COLO668 (cell line): ENCODE measurements at regions not wholly inside any gene's neighbourhood (a gene's known extent, or its start where the extent isn't known, plus 50 kb on each side); places are given as distances from the start of the nearest gene placed in this dataset.
"Not testable (repeated sequence)": the region's sequence is repeated elsewhere in the genome, so short reads cannot be mapped to it uniquely, and the experiment has no call there.

Experiments
- DNase-seq: peaks from one replicate; lab custom pipeline; 2025; ENCODE audit not compliant: unreplicated experiment; lab: John Stamatoyannopoulos, UW

- DNase-seq, result no peak
Measured at GRCh38 chr17:34054495-34054894, 200.6 kb upstream of the CCL2 start.

- DNase-seq, result no peak
Measured at GRCh38 chr17:34055606-34056005, 199.5 kb upstream of the CCL2 start.

- no peak for DNase-seq
Measured at GRCh38 chr17:34059423-34060220, 195.5 kb upstream of the CCL2 start.

DNA sequence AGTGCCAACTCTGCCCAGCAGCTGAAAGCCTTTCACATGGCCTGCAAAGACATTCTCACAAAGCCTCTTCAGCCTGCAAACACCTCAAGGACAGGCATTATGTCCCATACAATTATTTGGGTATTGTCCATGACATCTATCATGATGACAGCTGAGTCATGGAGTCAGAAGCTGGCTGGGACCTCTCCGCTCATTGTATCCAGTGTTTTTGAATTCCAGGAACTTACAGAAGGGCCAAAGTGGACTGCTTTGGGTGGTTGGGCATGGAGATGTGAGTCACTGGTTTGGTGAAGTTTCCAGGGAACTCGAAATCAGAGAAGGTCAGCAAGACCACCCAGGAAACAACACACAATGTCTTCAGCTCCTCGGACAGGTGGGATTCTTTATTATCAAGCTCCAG, 188.6 kb upstream of the CCL2 start:
- DNase-seq, result no peak

GRCh38 chr17:34067011-34067410, 188.1 kb upstream of the CCL2 start:
- DNase-seq, result no peak

DNA sequence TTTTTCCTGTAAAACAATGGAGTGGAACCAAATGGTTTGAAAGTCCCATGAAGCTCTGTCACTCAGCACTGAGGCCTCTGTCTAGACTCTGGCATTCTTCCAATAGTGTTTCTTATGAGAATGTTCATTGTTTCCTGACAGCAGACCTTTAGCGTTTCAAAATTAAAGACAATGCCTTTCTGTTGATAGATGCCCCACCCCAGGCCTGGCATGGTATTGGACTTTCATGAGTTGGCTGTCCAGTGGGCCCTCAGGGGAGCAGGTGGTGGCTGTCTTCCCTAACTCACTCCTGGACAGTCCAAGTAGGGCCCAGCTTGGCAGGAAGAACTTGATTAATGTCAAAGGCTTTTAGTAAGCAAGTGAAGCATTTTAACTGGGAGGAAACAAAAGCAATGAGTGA, 186.5 kb upstream of the CCL2 start:
- no peak for DNase-seq

DNA sequence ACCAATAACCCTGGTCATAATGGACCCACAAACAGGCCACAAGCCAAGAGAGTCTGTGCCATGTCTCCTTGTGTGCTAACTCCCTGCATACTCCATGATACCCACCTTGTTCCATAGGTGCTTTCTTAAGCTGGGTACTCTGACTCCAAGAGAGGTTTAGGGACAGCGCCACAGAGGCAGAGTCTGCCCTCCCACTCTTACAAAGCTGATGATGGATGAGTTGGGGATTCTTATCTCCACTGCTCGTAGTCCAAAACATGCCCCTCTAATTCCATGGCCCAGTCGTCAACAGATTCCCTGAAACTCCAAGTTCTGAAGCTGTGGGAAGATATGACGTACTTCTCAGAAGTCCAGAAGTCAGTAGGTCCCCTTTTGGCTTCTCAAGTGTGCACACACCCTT, 184.4 kb upstream of the CCL2 start:
- no peak for DNase-seq

DNA sequence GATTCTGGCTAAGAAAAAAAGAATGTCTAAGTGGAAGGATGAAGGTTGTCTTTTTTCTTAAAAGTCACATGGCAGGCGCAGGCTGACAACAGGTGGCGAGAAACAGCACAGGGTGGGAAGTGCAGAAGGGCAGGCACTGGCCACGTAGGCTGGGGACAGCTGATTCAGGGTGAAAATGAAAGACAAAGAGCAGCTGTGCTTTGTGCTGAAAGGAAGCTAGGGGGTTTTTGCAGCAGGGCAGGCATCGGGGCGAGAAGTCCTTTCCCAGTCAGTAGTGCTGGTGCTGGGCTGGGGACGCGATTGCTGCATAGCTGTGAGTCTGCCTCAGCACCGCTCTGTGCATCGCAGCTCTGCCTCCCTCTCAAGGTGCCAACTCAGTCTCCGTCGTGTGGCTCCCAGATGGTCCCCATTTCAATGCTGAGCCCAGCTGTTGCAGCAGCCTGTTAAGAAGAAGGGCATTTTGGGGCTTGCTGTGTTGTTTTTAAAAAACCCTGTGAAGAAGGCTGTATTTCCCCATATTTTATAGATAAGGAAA, 183.1 kb upstream of the CCL2 start:
- DNase-seq, result no peak

GRCh38 chr17:34075076-34075475, 180.0 kb upstream of the CCL2 start:
- no peak for DNase-seq

DNA sequence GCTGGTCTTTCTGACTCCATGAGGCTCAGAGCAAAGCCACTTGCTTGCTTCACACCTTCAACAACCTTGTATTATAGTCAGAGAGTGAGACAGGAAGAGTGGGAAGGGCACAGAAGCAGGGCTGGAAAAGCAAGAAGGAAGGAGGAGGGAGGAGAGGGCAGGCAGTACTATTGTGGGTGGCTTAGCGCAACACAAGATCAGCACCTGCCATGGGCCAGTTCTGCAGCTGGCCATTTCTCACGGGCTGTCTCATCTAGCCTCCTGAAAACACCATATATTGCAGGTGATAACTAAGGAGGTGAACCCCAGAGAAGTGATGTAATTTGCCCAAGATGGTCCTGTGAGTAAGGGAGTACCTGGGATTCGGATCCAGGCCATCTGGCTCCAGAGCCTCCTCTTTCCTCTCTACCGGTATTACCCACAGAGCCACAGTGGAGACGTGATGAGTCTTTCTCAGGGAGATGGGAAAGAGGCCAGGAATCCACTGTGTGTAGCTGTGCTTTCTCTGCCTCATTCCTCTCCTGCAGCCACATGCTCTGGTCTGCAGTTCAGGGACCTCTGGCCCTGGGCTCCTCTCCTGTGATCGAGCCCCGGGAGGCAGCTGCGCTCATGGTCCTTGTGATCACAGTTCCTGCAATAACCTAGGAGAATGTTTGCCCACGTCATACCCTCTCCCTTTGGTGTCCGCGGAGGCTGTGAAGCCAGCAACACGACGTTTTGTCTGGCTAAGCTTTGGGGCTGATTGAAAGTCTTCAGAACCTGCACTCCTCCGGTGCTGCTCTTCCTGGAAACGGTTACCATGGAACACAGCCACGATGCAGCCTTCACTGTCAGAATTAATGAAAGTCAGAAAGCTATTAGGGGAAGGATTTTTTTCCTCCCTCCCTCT, 178.1 kb upstream of the CCL2 start:
- DNase-seq, result no peak

DNA sequence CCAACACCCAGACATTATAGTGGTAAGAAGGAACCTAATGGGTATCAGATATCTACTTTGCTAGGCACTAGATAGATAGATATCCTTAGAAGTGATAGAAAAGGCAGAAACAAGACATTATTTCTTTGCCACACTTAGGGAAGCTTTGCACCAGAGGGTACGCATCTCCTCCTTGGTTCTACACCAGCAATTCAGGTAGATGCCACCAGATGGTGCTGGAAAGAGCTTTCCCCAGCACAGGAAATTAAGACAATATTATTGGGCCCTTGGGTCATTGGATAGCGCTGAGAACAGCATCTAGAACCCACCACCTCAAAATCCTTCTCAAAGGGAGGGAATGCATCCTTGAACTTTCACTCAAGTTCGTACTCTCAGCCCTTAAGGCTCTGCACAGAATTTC, 173.8 kb upstream of the CCL2 start:
- no peak for DNase-seq

- no peak for DNase-seq
Measured at GRCh38 chr17:34082404-34082803, 172.7 kb upstream of the CCL2 start.

DNA sequence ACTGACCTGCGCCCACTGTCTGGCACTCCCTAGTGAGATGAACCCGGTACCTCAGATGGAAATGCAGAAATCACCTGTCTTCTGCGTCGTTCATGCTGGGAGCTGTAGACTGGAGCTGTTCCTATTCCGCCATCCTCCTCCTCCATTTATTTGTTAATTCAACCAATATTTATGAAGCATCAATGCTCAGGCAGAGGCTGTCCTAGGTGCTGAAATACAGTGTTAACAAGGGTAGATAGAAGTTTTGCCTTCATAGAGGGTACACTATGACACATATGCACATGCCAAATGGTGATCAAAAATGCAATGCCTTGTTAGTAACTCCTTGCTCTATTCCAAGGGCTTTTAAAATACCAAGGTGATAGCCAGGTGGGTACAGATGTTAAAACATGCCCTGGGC, 166.0 kb upstream of the CCL2 start:
- not testable (repeated sequence) for DNase-seq

- DNase-seq, result no peak
Measured at GRCh38 chr17:34090593-34090992, 164.5 kb upstream of the CCL2 start.

GRCh38 chr17:34091975-34092374, 163.1 kb upstream of the CCL2 start:
- DNase-seq, result no peak

DNA sequence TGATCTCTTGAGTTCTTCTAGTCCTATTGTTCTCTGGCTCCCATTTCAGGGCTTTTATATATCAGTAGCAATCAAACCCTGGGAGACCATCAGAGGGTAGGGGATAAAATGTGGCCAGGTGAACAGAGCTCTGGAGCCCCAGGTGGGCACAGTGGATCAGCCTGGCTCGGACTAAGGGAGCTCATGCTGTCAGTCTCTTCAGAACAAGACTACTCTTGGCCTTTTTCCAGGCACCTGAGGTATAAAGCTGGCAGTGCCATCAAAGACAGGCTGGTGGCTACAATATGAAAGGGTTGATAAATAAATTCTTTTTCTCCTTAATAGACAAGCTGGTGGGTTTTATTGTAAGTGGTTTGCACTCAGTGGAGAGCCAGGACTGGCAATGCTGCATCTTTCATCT, 160.0 kb upstream of the CCL2 start:
- no peak for DNase-seq

DNA sequence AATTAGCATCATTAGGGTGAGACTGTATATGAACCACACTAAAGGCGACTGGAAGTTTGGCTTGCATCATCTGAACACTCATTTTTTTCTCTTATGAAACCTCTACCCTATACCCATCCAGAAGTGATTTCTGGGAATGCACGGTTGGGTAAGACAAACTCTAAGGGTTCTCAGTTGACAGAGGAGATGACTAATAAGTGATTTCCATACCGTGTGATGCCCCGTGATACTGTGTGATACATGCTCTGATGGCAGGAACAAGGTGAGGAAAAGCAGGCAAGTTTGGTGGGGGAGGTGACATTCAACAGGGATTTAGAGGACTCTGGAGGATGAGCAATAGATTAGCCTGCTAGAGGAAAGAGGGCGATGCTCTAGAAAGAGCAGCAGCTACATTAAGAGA, 156.4 kb upstream of the CCL2 start:
- DNase-seq, result no peak

DNA sequence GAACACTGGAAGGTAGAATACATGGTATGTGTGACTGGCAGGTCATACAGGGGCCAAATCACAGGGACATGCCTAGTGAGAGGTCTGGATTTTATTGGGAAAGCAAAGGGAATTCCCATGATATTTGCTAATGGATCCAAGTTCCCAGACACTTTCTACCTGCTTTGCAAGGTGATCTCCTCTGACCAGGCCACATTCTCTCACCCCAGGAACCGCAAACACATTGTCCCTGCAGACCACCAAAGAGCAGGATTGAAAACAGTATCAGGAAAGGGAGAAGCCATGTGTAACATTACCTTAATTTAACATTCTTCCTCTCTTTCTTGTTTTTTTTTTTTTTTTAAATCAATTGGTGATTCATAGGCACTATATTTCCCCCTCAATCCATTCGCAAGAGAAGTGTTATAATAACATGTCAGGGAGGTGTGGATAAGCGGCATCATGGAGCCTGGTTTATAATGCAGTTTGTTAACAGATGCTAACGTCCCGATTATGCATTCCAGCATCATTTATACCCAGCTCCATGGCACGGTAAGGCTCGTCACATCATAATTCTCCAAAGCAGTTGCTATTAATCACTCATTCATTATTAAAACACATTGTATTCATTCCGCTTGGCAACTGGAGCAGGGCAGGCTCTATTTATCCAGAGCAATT, 155.1 kb upstream of the CCL2 start:
- DNase-seq, result no peak

DNA sequence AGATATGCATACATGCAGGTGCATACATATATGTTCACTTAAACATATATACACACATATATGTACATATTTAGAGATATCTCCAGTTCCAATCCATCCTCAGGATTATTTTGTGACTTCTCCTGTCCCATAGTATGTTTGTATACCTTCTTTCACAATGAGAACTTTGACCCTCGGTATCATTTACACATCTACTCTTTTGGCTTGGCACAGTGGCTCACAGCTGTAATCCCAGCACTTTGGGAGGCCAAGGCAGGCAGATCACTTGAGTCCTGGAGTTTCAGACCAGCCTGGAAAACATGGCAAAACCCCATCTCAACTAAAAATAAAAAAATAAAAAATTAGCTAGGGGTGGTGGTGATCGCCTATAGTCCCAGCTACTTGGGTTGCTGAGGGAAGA, 148.1 kb upstream of the CCL2 start:
- no peak for DNase-seq

DNA sequence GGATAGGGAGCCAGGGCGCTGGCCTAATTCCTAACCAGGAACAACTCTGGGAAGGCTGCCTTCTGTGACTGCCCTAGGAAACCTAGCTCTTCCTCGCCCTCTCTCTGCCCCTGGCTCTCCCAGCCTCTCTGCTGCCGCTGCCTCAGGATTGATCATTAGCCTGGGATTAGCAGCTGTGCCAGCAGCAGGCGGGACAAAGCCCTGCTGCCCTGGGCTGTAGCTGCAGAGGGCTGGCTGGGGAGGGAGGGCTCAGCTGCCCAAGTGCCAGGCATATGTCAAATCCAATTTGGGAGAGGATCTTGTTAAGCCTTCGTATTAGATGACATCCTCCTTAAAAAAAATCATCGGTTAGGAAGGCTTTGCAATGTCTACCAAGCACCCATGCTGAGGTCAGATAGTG, 144.8 kb upstream of the CCL2 start:
- DNase-seq, result no peak

GRCh38 chr17:34113089-34113488, 142.0 kb upstream of the CCL2 start:
- no peak for DNase-seq

DNA sequence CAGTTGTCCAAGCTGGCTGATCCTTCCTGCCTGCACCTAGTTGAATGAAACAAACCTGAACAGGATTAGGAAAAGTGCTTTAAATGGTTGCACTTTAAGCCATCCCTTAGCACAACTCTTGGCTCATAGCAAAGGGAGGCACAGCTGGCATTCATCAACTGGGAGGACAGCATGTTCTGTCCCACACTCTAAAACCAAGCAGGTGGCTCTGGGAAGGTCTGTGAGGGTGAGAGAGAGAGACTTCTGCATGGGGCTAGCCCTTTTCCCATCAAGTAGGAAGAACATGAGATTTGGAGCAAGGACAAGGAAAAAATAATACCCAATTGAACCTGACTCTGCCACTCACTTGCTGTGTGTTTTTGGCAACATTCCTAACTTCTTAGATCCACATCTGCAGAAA, 140.9 kb upstream of the CCL2 start:
- DNase-seq, result no peak
